ENCODE measurements at regions not wholly inside any gene's neighbourhood (a gene's known extent, or its start where the extent isn't known, plus 50 kb on each side); places are given as distances from the start of the nearest gene placed in this dataset.

DNA sequence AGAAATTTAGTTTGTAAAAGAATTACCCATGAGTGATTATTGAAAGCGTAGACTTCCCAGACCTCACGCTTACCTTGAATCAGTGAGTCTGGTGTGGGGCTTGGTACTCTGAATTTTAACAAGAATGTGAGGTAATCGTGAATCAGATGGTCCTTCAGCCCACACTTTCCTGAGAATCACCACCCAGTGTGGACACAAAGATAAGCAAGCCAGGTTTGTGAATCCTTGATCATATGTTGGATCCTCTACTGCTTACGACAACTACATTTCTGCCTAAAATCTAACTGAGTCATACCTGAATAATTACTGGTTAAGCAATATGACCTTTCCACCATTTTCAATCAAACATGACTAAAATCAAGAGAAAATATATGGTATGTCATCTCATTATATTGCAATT, 589.3 kb downstream of the TFAP2A start:
- TF ChIP-seq, protein P1, sequence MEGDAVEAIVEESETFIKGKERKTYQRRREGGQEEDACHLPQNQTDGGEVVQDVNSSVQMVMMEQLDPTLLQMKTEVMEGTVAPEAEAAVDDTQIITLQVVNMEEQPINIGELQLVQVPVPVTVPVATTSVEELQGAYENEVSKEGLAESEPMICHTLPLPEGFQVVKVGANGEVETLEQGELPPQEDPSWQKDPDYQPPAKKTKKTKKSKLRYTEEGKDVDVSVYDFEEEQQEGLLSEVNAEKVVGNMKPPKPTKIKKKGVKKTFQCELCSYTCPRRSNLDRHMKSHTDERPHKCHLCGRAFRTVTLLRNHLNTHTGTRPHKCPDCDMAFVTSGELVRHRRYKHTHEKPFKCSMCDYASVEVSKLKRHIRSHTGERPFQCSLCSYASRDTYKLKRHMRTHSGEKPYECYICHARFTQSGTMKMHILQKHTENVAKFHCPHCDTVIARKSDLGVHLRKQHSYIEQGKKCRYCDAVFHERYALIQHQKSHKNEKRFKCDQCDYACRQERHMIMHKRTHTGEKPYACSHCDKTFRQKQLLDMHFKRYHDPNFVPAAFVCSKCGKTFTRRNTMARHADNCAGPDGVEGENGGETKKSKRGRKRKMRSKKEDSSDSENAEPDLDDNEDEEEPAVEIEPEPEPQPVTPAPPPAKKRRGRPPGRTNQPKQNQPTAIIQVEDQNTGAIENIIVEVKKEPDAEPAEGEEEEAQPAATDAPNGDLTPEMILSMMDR (IDR thresholded peaks at IDR 0.05): no peak
- no peak for TF ChIP-seq POLR2A (IDR thresholded peaks at IDR 0.05)
